SK-N-SH treated with all-trans-retinoic acid at 6 μM for 48 hours (cell line): ENCODE measurements at regions not wholly inside any gene's neighbourhood (a gene's known extent, or its start where the extent isn't known, plus 50 kb on each side); places are given as distances from the start of the nearest gene placed in this dataset.

Experiments
- ATAC-seq: fragments of 200-7000 bp; cut with Tn5 transposase; 3 replicates; pipeline ENCODE4 v1.9.1; 2020; ENCODE audit warnings: mild to moderate bottlenecking, moderate library complexity
- ARNTL ChIP-seq: fragments of 450-650 bp; formaldehyde crosslinking; IDR thresholded peaks from 2 replicates; pipeline ENCODE4 v1.5.0; 2020; ENCODE audit warnings: low read depth, mild to moderate bottlenecking, moderate library complexity, borderline replicate concordance
- BACH2 ChIP-seq: fragments of 250-450 bp; sonication (Bioruptor Pico); IDR thresholded peaks from 2 replicates; pipeline ENCODE4 v1.9.0; 2021; ENCODE audit warnings: mild to moderate bottlenecking, borderline replicate concordance
- CSDC2 ChIP-seq: fragments of 250-450 bp; sonication (Bioruptor Pico); IDR thresholded peaks from 2 replicates; pipeline ENCODE4 v1.5.0; 2020; ENCODE audit warnings: mild to moderate bottlenecking, moderate library complexity
- ESRRG ChIP-seq: fragments of 250-450 bp; sonication (Bioruptor Pico); IDR thresholded peaks from 2 replicates; pipeline ENCODE4 v1.6.1; 2021; ENCODE audit warnings: mild to moderate bottlenecking
- ISL1 ChIP-seq: fragments of 250-450 bp; sonication (Bioruptor Pico); IDR thresholded peaks from 2 replicates; pipeline ENCODE4 v2.1.2; 2022; ENCODE audit warnings: mild to moderate bottlenecking, moderate library complexity
- OSR1 ChIP-seq: fragments of 250-450 bp; sonication (Bioruptor Pico); IDR thresholded peaks from 2 replicates; pipeline ENCODE4 v1.8.0; 2022; ENCODE audit warnings: moderate library complexity, mild to moderate bottlenecking, inconsistent platforms
- POU6F1 ChIP-seq: fragments of 250-450 bp; sonication (Bioruptor Pico); IDR thresholded peaks from 2 replicates; pipeline ENCODE4 v1.8.0; 2021; ENCODE audit warnings: low read depth, mild to moderate bottlenecking, moderate library complexity, borderline replicate concordance
- PPARA ChIP-seq: fragments of 250-450 bp; sonication (Bioruptor Pico); IDR thresholded peaks from 2 replicates; pipeline ENCODE4 v1.5.0; 2020; ENCODE audit warnings: mild to moderate bottlenecking, borderline replicate concordance
- RARB ChIP-seq: fragments of 250-450 bp; sonication (Bioruptor Pico); IDR thresholded peaks from 2 replicates; pipeline ENCODE4 v1.8.0; 2021; ENCODE audit warnings: mild to moderate bottlenecking, moderate library complexity
- TCF4 ChIP-seq: fragments of 250-450 bp; sonication (Bioruptor Pico); IDR thresholded peaks from 2 replicates; pipeline ENCODE4 v1.8.0; 2021; ENCODE audit warnings: mild to moderate bottlenecking, moderate library complexity, borderline replicate concordance
- TOX ChIP-seq: fragments of 250-450 bp; sonication (Bioruptor Pico); IDR thresholded peaks from 2 replicates; pipeline ENCODE4 v1.8.0; 2021; ENCODE audit warnings: mild to moderate bottlenecking, moderate library complexity, borderline replicate concordance
- ZC3H10 ChIP-seq: fragments of 250-450 bp; sonication (Bioruptor Pico); IDR thresholded peaks from 2 replicates; pipeline ENCODE4 v1.5.1; 2021; ENCODE audit warnings: mild to moderate bottlenecking, moderate library complexity
- ZFP3 ChIP-seq: fragments of 250-450 bp; sonication (Bioruptor Pico); IDR thresholded peaks from 2 replicates; pipeline ENCODE4 v1.5.0; 2020; ENCODE audit warnings: mild to moderate bottlenecking, moderate library complexity
- ZFP30 ChIP-seq: fragments of 450-650 bp; formaldehyde crosslinking; IDR thresholded peaks from 2 replicates; pipeline ENCODE4 v1.5.0; 2022; ENCODE audit warnings: mild to moderate bottlenecking, moderate library complexity
- ZNF565 ChIP-seq: fragments of 450-650 bp; formaldehyde crosslinking; conservative IDR thresholded peaks from 2 replicates; pipeline ENCODE4 v1.5.0; 2020; ENCODE audit warnings: low read depth, mild to moderate bottlenecking, moderate library complexity
- ZNF70 ChIP-seq: fragments of 450-650 bp; formaldehyde crosslinking; IDR thresholded peaks from 2 replicates; pipeline ENCODE4 v1.5.0; 2020; ENCODE audit warnings: mild to moderate bottlenecking, moderate library complexity
- TF ChIP-seq, protein P1 (sequence below): fragments of 250-450 bp; sonication (Bioruptor Pico); IDR thresholded peaks from 2 replicates; pipeline ENCODE4 v1.5.1; 2021; ENCODE audit warnings: mild to moderate bottlenecking, moderate library complexity
- TF ChIP-seq, protein P2 (sequence below): fragments of 250-450 bp; sonication (Bioruptor Pico); IDR thresholded peaks from 2 replicates; pipeline ENCODE4 v1.5.0; 2020; ENCODE audit warnings: mild to moderate bottlenecking, moderate library complexity
- TF ChIP-seq, protein P3 (sequence below): fragments of 250-450 bp; sonication (Bioruptor Pico); IDR thresholded peaks from 2 replicates; pipeline ENCODE4 v1.5.1; 2020; ENCODE audit warnings: low read depth, mild to moderate bottlenecking, moderate library complexity
- TF ChIP-seq, protein P4 (sequence below): fragments of 250-450 bp; sonication (Bioruptor Pico); IDR thresholded peaks from 2 replicates; pipeline ENCODE4 v1.8.0; 2020; ENCODE audit warnings: mild to moderate bottlenecking, moderate library complexity, borderline replicate concordance

GRCh38 chr7:79968894-79969293 lies 165.7 kb upstream of the GNAI1 start:
- TF ChIP-seq, protein P1, sequence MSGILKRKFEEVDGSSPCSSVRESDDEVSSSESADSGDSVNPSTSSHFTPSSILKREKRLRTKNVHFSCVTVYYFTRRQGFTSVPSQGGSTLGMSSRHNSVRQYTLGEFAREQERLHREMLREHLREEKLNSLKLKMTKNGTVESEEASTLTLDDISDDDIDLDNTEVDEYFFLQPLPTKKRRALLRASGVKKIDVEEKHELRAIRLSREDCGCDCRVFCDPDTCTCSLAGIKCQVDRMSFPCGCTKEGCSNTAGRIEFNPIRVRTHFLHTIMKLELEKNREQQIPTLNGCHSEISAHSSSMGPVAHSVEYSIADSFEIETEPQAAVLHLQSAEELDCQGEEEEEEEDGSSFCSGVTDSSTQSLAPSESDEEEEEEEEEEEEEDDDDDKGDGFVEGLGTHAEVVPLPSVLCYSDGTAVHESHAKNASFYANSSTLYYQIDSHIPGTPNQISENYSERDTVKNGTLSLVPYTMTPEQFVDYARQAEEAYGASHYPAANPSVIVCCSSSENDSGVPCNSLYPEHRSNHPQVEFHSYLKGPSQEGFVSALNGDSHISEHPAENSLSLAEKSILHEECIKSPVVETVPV (CRISPR knock-in tag): no peak
- TF ChIP-seq OSR1 (no peak), ZFP3 (no peak), POU6F1 (CRISPR knock-in tag) (no peak), ISL1 (CRISPR knock-in tag) (no peak), RARB (CRISPR knock-in tag) (no peak), ZNF565 (CRISPR knock-in tag) (no peak), ZC3H10 (CRISPR knock-in tag) (no peak), TOX (no peak), ESRRG (no peak), ZFP30 (no peak), BACH2 (CRISPR knock-in tag) (no peak)
- TF ChIP-seq, protein P2, sequence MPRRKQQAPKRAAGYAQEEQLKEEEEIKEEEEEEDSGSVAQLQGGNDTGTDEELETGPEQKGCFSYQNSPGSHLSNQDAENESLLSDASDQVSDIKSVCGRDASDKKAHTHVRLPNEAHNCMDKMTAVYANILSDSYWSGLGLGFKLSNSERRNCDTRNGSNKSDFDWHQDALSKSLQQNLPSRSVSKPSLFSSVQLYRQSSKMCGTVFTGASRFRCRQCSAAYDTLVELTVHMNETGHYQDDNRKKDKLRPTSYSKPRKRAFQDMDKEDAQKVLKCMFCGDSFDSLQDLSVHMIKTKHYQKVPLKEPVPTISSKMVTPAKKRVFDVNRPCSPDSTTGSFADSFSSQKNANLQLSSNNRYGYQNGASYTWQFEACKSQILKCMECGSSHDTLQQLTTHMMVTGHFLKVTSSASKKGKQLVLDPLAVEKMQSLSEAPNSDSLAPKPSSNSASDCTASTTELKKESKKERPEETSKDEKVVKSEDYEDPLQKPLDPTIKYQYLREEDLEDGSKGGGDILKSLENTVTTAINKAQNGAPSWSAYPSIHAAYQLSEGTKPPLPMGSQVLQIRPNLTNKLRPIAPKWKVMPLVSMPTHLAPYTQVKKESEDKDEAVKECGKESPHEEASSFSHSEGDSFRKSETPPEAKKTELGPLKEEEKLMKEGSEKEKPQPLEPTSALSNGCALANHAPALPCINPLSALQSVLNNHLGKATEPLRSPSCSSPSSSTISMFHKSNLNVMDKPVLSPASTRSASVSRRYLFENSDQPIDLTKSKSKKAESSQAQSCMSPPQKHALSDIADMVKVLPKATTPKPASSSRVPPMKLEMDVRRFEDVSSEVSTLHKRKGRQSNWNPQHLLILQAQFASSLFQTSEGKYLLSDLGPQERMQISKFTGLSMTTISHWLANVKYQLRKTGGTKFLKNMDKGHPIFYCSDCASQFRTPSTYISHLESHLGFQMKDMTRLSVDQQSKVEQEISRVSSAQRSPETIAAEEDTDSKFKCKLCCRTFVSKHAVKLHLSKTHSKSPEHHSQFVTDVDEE (CRISPR knock-in tag): no peak
- TF ChIP-seq, protein P3, sequence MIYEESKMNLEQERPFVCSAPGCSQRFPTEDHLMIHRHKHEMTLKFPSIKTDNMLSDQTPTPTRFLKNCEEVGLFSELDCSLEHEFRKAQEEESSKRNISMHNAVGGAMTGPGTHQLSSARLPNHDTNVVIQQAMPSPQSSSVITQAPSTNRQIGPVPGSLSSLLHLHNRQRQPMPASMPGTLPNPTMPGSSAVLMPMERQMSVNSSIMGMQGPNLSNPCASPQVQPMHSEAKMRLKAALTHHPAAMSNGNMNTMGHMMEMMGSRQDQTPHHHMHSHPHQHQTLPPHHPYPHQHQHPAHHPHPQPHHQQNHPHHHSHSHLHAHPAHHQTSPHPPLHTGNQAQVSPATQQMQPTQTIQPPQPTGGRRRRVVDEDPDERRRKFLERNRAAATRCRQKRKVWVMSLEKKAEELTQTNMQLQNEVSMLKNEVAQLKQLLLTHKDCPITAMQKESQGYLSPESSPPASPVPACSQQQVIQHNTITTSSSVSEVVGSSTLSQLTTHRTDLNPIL (CRISPR knock-in tag): no peak
- ATAC-seq: no peak

- no peak for ATAC-seq
- TF ChIP-seq, protein P4, sequence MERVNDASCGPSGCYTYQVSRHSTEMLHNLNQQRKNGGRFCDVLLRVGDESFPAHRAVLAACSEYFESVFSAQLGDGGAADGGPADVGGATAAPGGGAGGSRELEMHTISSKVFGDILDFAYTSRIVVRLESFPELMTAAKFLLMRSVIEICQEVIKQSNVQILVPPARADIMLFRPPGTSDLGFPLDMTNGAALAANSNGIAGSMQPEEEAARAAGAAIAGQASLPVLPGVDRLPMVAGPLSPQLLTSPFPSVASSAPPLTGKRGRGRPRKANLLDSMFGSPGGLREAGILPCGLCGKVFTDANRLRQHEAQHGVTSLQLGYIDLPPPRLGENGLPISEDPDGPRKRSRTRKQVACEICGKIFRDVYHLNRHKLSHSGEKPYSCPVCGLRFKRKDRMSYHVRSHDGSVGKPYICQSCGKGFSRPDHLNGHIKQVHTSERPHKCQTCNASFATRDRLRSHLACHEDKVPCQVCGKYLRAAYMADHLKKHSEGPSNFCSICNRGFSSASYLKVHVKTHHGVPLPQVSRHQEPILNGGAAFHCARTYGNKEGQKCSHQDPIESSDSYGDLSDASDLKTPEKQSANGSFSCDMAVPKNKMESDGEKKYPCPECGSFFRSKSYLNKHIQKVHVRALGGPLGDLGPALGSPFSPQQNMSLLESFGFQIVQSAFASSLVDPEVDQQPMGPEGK (CRISPR knock-in tag): no peak
- TF ChIP-seq ARNTL (CRISPR knock-in tag) (no peak), ZFP30 (no peak), ISL1 (CRISPR knock-in tag) (no peak), PPARA (CRISPR knock-in tag) (no peak), ESRRG (no peak), POU6F1 (CRISPR knock-in tag) (no peak), ZFP3 (no peak), ZNF70 (CRISPR knock-in tag) (no peak), TCF4 (CRISPR knock-in tag) (no peak), CSDC2 (CRISPR knock-in tag) (no peak)
- TF ChIP-seq, protein P1 (CRISPR knock-in tag): no peak
- TF ChIP-seq, all 23 proteins: peak for 0
Measured at GRCh38 chr7:79968077-79968648, 166.5 kb upstream of the GNAI1 start.
